ENCODE measurements at regions not wholly inside any gene's neighbourhood (a gene's known extent, or its start where the extent isn't known, plus 50 kb on each side); places are given as distances from the start of the nearest gene placed in this dataset.
"Not testable (repeated sequence)": the region's sequence is repeated elsewhere in the genome, so short reads cannot be mapped to it uniquely, and the experiment has no call there.

GRCh38 chr2:67132441-67132940, 264.6 kb upstream of the ETAA1 start:
- FAIRE-seq, result not testable (repeated sequence)

GRCh38 chr2:67135208-67135607, 261.9 kb upstream of the ETAA1 start:
- no peak for FAIRE-seq

GRCh38 chr2:67137699-67138098, 259.4 kb upstream of the ETAA1 start:
- no peak for FAIRE-seq

GRCh38 chr2:67142071-67142470, 255.1 kb upstream of the ETAA1 start:
- no peak for FAIRE-seq

GRCh38 chr2:67142741-67143140, 254.4 kb upstream of the ETAA1 start:
- FAIRE-seq, result no peak

GRCh38 chr2:67145851-67146250, 251.3 kb upstream of the ETAA1 start:
- FAIRE-seq, result no peak

- no peak for FAIRE-seq
Observed at GRCh38 chr2:67156796-67157195, 240.3 kb upstream of the ETAA1 start.

- no peak for FAIRE-seq
Observed at GRCh38 chr2:67158718-67159117, 238.4 kb upstream of the ETAA1 start.

- no peak for FAIRE-seq
Observed at GRCh38 chr2:67159929-67160328, 237.2 kb upstream of the ETAA1 start.

GRCh38 chr2:67164771-67165522, 232.2 kb upstream of the ETAA1 start:
- no peak for FAIRE-seq

- FAIRE-seq, result no peak
Observed at GRCh38 chr2:67165523-67165990, 231.6 kb upstream of the ETAA1 start.

- FAIRE-seq, result not testable (repeated sequence)
Observed at GRCh38 chr2:67166511-67166910, 230.6 kb upstream of the ETAA1 start.

- FAIRE-seq, result no peak
Observed at GRCh38 chr2:67169417-67170140, 227.6 kb upstream of the ETAA1 start.

- FAIRE-seq, result no peak
Observed at GRCh38 chr2:67179526-67179925, 217.6 kb upstream of the ETAA1 start.

- FAIRE-seq, result no peak
Observed at GRCh38 chr2:67180841-67181240, 216.3 kb upstream of the ETAA1 start.

GRCh38 chr2:67182884-67183283, 214.2 kb upstream of the ETAA1 start:
- FAIRE-seq, result no peak

- no peak for FAIRE-seq
Observed at GRCh38 chr2:67186326-67186725, 210.8 kb upstream of the ETAA1 start.

- no peak for FAIRE-seq
Observed at GRCh38 chr2:67186871-67187270, 210.3 kb upstream of the ETAA1 start.

GRCh38 chr2:67195327-67195726, 201.8 kb upstream of the ETAA1 start:
- FAIRE-seq, result not testable (repeated sequence)

- no peak for FAIRE-seq
Observed at GRCh38 chr2:67201521-67201920, 195.6 kb upstream of the ETAA1 start.

GRCh38 chr2:67204349-67204748, 192.8 kb upstream of the ETAA1 start:
- FAIRE-seq, result no peak

GRCh38 chr2:67208887-67209500, 188.1 kb upstream of the ETAA1 start:
- no peak for FAIRE-seq

- FAIRE-seq, result no peak
Observed at GRCh38 chr2:67210430-67210829, 186.7 kb upstream of the ETAA1 start.

GRCh38 chr2:67212203-67212602, 184.9 kb upstream of the ETAA1 start:
- no peak for FAIRE-seq

Measured in A204.1 (cell line).